Stimulated activated CD8-positive, alpha-beta memory T cell treated with anti-CD3 and anti-CD28 coated beads, Interleukin-2, amount 100 ng/mL, for 48 hours (primary cell): ENCODE measurements at regions not wholly inside any gene's neighbourhood (a gene's known extent, or its start where the extent isn't known, plus 50 kb on each side); places are given as distances from the start of the nearest gene placed in this dataset.

Experiments
- DNase-seq, 2 donors: peaks; one replicate each; pipeline ENCODE4 v3.0.0-alpha.2; 2020; ENCODE audit warnings: low read depth in 2 of 2

DNA sequence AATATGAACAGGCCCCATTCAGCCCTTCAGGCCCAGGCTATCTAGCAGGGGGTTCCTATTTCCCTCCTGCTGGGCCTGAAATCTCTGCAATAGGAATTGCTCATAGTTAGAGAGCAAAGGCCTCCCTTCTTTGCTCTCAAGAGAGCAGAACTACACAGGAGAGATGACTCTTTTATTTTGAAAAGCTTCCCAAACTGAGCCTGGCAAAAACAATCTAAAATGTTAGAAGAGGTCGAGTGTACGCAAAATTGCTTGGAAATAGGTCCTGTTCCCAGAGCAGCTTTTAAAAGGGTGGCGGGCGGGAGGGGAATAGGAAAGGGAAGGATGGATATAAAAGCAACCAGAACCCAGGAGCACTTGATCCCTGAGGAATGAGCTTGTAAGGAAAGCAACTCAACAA lies 68.4 kb upstream of the APCDD1 start:
- DNase-seq: no peak

DNA sequence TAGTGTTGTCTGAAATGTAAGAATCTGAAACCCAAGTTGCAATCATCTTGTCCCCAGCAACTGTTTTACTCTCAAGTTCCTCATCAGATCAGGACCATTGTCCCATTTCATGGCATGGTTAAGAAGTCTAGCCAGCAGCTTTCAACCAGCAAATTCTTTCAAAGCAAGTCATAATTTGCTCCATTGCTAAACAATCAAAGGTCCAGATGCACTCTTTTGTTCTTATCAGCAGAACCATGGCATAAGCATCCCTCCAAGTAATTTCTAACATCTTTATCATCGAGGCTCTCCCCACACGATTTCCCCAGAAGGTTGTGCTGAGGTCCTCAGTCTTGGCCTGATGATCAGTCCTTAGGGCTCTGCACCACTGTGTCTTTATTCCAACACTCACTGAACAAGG lies 67.5 kb upstream of the APCDD1 start:
- DNase-seq: no peak

DNA sequence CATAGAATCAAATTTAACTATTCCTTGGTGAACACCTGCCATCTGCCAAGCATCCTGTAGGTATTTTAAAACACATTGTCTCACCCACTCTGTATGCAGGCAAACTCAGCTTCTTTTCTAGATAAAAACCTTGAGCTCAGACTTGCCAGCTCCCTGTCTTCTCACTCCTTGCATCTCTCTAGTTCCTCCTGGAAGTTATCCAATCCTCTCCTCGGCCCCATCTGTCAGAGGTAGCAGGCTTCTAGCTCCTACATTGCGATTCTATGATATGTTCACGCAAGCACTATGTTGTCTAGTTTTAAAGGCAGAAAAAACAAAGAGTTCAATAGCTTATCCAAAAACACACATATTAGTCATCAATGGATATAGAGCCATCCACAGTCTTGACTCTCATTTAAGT lies 67.0 kb upstream of the APCDD1 start:
- no peak for DNase-seq

DNA sequence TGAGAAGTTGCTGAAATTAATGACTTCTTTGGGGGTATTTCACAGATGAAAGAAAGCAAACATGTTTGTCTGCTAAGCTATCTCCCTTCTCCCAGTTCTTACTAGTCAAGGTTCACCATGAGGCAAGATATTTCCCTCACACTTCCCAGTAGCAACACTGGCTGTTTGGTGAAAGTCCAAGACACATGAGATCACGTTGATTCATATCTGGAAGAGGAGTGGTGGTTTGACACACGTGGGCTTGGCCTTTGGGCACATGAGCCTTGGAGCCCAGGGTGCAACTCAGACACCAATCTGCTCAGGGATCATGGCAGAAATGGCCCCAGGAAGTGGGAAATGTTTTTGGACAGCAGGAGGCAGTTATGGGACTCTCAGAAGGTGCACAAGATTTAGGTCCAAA lies 66.1 kb upstream of the APCDD1 start:
- DNase-seq: no peak

DNA sequence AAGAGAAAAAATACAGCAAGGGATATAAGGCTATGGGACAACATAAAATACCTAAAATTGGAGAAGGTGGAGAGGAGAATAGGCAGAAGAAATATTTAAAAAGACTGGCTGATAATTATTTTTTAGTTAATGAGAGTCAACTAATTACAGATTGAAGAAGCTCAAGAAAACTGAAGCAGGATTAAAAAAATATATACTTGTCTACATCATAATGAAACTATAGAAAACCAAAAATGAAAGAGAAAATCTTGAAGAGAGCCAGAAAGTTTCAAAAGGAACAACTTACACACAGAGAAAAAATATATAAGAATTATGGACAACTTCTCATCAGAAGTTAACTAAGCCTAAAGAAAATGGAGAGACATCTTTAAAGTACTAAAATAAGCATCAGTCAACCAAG lies 62.9 kb upstream of the APCDD1 start:
- no peak for DNase-seq

DNA sequence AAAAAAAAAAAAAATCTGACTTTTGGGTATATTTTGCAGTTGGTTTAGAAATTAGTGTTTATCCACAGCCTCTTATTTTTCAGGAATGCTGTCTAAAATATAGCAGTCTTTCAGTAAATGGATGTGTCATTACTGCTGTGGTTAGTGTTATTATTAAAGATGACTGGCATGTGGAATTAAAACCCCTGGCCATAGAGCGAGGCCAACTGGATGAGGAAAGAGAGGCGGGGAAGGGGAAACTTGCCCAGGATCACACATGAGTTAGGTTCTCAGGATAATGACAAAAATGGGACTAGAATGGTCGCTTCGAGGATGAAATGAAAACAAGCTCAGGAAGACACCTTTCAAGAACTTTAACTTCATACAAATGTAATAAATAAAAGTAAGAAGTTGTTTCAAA lies 57.4 kb upstream of the APCDD1 start:
- no peak for DNase-seq

DNA sequence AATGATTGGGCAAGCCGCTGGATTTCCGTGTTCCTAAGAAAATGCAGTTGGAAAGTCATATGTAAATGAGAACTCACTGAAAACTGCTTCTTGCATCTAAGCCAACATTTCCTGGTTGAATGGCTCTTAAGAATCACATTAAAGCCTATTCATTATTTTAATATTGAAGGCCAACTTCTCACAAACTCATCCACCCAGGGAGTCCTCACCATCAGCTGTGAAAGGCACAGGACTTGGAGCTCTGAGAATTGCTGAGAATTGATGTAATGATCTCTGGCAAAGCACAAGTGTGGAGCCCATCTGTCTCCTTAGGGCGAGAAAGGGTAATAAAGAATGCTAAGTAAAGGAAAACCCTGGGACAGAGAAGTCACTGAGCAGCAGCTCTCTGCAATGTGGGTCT lies 55.9 kb upstream of the APCDD1 start:
- DNase-seq: no peak

DNA sequence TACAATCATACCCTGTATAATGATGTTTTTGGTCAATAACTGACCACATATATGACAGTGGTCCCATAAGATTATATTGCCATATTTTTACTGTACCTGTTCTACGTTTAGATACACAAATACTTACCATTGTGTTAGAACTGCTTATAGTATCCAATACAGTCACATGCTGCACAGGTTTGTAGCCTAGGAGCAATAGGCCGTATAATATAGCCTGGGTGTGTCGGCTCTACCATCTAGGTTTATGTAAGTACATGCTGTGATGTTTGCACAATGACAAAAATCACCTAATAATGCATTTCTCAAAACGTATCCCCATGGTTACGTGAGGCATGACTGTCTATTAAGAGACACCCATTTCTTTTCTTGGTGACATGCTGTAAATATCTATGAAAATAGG lies 55.0 kb upstream of the APCDD1 start:
- no peak for DNase-seq

DNA sequence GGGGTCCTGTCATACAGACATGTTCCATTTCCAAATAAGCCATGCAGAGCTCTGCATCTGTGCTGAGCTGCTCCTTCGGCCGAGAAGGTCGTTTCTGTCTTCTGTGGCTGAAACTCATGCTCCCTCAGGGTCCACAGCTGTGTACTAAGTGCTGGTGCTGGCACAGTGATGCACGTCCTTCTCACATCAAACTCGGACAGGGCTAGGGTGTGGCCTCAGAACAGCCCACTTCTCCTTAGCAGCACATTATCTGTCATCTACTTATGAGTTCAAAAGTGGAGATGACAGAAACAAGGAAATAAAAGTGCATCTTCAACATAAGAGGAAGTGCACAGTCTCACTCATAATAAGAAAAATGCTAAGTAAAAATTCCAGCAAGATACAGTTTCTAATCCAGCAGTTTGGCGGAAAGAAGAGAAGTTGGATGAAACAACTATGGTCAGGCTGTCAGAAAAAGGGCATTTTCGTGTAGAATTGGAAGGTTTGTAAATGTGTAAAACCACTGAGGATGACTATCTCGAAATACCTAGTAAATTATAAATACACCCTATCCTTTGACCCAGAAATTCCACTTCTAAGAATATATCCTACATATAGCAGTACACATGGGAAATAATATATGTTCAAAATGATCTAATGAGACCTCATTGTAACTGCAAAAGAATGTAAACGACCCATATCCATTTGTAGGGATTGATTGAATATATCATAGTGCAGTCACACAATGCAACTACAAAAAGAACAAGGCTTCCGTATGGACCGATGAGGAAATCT lies 53.7 kb upstream of the APCDD1 start:
- DNase-seq: no peak

DNA sequence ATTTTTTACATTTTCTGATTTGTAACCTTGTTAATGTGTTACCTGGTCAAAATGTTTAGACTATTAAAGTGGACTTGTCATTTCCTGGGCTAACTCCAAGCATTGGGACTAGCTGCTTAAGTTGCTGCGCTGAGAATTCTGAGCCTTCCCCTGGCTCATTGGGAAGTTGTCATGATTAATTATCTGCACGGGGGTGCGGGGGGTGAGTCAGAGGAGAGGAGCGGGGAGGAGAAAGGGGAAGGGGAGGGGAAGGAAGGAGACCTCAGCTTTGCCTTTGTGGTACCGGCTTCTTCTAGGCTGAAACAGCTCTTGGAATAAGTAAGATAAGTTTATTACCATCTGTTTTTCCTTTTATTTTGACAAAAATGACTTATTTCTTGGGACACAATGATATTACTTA lies 52.9 kb upstream of the APCDD1 start:
- no peak for DNase-seq

DNA sequence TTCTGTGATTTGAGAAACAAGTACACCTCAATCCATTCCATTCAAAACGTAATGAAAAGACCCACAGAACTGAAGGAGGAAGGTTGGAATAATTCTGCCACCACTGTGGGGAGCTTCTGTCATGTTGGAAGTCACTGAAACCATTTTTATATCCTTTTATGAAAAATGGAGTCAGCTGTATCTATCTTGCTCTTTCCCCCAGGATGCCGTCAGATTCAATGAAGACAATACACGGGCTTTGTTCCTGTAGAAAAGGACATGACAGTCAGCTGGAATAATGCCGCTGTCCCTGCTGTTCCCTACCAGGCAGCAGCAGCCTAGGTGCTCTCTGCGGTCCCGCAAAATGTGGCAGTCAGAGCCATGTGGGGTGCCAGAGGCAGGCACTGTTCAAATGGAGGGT lies 52.5 kb upstream of the APCDD1 start:
- no peak for DNase-seq

DNA sequence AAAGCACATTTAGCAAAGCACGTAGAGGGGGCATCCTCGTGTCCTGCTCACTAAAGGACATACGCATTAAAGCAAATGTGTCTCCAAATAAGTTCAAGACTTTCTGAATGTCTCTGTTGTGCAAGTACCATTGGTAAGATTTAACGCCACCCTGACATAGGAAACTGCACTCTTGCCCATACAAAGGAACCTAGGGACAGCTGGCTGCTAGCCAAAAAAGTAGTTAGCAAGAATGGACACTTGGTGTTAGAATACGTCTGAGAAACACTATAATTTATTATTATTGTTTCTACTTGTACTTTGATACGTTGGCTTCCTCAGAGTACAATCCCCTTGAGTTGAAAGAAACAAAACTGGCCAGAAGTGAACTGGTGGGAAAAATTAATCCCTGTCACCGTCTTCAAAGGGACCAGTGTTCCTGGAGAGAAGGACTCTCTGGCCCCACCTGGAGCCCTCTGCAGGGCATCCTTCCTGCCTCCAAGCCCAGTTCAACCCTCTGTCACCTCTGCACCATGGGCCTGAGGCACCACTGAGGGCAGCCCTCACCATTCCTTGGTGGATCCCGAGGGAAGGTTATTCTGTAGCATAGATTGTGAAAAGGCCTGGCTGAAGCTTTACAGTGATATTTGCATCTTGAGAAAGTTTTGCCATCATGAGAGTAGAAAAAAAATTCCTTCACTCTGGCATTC lies 51.4 kb upstream of the APCDD1 start:
- no peak for DNase-seq

DNA sequence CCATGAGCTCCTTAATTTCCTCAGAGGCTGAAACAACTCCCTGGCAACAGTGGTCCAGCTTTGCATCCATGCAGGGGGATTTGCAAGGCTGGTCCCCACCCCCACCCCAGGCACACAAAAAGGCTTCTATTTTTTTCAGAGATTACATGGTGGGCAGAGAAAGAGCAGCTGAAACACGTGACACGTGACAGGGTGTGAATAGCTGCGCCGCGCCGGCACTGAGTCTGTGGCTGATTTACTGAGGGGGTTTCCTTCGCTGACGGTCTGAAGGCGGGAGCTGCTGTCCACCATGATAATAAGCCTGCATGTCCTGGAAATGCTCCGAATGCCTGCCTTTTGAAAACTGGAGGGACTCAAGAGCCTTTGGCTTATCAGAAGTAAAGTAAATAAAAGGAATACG lies 50.7 kb upstream of the APCDD1 start:
- no peak for DNase-seq

DNA sequence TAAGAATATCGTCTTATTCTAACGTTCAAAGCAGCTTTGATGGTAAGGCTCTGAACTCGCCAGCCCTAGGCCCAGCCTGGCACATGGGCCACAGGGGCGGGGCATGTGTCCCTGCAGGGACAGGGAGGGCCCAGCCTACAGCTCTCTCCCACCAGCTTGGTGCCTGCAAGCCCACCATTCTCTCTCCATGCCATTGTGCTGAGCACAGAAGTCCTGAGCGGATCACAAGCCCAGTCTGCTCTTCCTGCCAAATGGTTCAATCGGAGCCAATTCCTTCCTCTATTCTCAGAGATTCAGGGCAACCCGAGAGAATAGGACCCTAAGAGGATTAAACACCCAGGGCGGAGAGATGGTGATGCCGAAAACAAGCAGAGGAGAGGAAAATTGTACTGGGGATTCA lies 50.3 kb upstream of the APCDD1 start:
- no peak for DNase-seq
